ENCODE measurements at regions not wholly inside any gene's neighbourhood (a gene's known extent, or its start where the extent isn't known, plus 50 kb on each side); places are given as distances from the start of the nearest gene placed in this dataset.

GRCh38 chr5:88948746-88949600, 66.0 kb upstream of the MEF2C start:
- no peak for TF ChIP-seq CTCF (IDR thresholded peaks at IDR 0.05; ENCODE audit: partially characterized antibody, unreplicated experiment)
- peaks cover 2% of the 10 kb centered on the region for H3K9me3 Mint-ChIP-seq (ENCODE audit: unreplicated experiment)
- no peak for DNase-seq
- no peak overlapping the region for H3K4me3 Mint-ChIP-seq (ENCODE audit: unreplicated experiment)
- H3K4me1 Mint-ChIP-seq (ENCODE audit: low read depth, unreplicated experiment), result peaks cover 21% of the 10 kb centered on the region
- no peak overlapping the region for H3K27ac Mint-ChIP-seq (ENCODE audit: unreplicated experiment)
- H3K36me3 Mint-ChIP-seq (ENCODE audit: unreplicated experiment), result no peaks in the 10 kb centered on the region
- no peaks in the 10 kb centered on the region for H3K27me3 Mint-ChIP-seq (ENCODE audit: unreplicated experiment)

GRCh38 chr5:88944751-88945531, 62.0 kb upstream of the MEF2C start:
- Mint-ChIP-seq H3K4me1 (ENCODE audit: low read depth, unreplicated experiment) (peaks cover 7% of the 10 kb centered on the region), H3K4me3 (ENCODE audit: unreplicated experiment) (no peak overlapping the region), H3K9me3 (ENCODE audit: unreplicated experiment) (peaks cover 2% of the 10 kb centered on the region), H3K27ac (ENCODE audit: unreplicated experiment) (no peak overlapping the region), H3K27me3 (ENCODE audit: unreplicated experiment) (no peaks in the 10 kb centered on the region), H3K36me3 (ENCODE audit: unreplicated experiment) (no peaks in the 10 kb centered on the region)
- DNase-seq, result no peak
- TF ChIP-seq CTCF (IDR thresholded peaks at IDR 0.05; ENCODE audit: partially characterized antibody, unreplicated experiment), result no peak

- Mint-ChIP-seq H3K9me3 (ENCODE audit: unreplicated experiment) (peaks cover 2% of the 10 kb centered on the region), H3K4me1 (ENCODE audit: low read depth, unreplicated experiment) (peaks cover 5% of the 10 kb centered on the region), H3K27me3 (ENCODE audit: unreplicated experiment) (no peaks in the 10 kb centered on the region), H3K27ac (ENCODE audit: unreplicated experiment) (no peak overlapping the region), H3K4me3 (ENCODE audit: unreplicated experiment) (no peak overlapping the region), H3K36me3 (ENCODE audit: unreplicated experiment) (no peaks in the 10 kb centered on the region)
- DNase-seq, result no peak
- TF ChIP-seq CTCF (IDR thresholded peaks at IDR 0.05; ENCODE audit: partially characterized antibody, unreplicated experiment), result no peak
These were observed 58.6 kb upstream of the MEF2C start for GRCh38 chr5:88941581-88941980.

GRCh38 chr5:88940713-88941112, 57.7 kb upstream of the MEF2C start:
- no peak for DNase-seq
- Mint-ChIP-seq H3K36me3 (ENCODE audit: unreplicated experiment) (no peaks in the 10 kb centered on the region), H3K4me1 (ENCODE audit: low read depth, unreplicated experiment) (peaks cover 5% of the 10 kb centered on the region), H3K4me3 (ENCODE audit: unreplicated experiment) (no peak overlapping the region), H3K27ac (ENCODE audit: unreplicated experiment) (no peak overlapping the region), H3K27me3 (ENCODE audit: unreplicated experiment) (no peaks in the 10 kb centered on the region), H3K9me3 (ENCODE audit: unreplicated experiment) (peaks cover 2% of the 10 kb centered on the region)
- TF ChIP-seq CTCF (IDR thresholded peaks at IDR 0.05; ENCODE audit: partially characterized antibody, unreplicated experiment), result no peak

GRCh38 chr5:88939300-88939699, 56.3 kb upstream of the MEF2C start:
- Mint-ChIP-seq H3K4me3 (ENCODE audit: unreplicated experiment) (no peak overlapping the region), H3K9me3 (ENCODE audit: unreplicated experiment) (peaks cover under 1% of the 10 kb centered on the region), H3K4me1 (ENCODE audit: low read depth, unreplicated experiment) (peaks cover 1% of the 10 kb centered on the region), H3K36me3 (ENCODE audit: unreplicated experiment) (no peaks in the 10 kb centered on the region), H3K27me3 (ENCODE audit: unreplicated experiment) (no peaks in the 10 kb centered on the region), H3K27ac (ENCODE audit: unreplicated experiment) (no peak overlapping the region)
- no peak for TF ChIP-seq CTCF (IDR thresholded peaks at IDR 0.05; ENCODE audit: partially characterized antibody, unreplicated experiment)
- DNase-seq, result no peak
